ENCODE measurements at regions not wholly inside any gene's neighbourhood (a gene's known extent, or its start where the extent isn't known, plus 50 kb on each side); places are given as distances from the start of the nearest gene placed in this dataset.

GRCh38 chr18:56489893-56490292, 148.5 kb downstream of the TXNL1 start:
- no peak for TF ChIP-seq ZNF274 (IDR thresholded peaks at IDR 0.05; ENCODE audit: low read depth, low read length)
- no peak for TF ChIP-seq YY1 (IDR thresholded peaks at IDR 0.05; ENCODE audit: insufficient read depth, insufficient read length)
